HG02588 (cell line): ENCODE measurements at regions not wholly inside any gene's neighbourhood (a gene's known extent, or its start where the extent isn't known, plus 50 kb on each side); places are given as distances from the start of the nearest gene placed in this dataset.
"Not testable (repeated sequence)": the region's sequence is repeated elsewhere in the genome, so short reads cannot be mapped to it uniquely, and the experiment has no call there.

ENCODE experiments used
- ATAC-seq: cut with Tn5 transposase; IDR thresholded peaks from one replicate; pipeline ENCODE4 v1.9.1; 2021; ENCODE audit warnings: mild to moderate bottlenecking, moderate library complexity; ENCODE audit not compliant: unreplicated experiment

DNA sequence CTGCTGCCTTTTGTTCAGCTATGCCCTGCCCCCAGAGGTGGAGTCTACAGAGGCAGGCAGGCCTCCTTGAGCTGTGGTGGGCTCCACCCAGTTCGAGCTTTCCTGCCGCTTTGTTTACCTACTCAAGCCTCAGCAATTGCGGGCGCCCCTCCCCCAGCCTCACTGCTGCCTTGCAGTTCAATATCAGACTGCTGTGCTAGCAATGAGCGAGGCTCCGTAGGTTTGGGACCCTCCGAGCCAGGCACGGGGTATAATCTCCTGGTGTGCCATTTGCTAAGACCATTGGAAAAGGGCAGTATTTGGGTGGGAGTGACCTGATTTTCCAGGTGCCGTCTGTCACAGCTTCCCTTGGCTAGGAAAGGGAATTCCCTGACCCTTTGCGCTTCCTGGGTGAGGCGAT is 51.9 kb downstream of the DIPK2A start:
- not testable (repeated sequence) for ATAC-seq

- peak; percentile 89 for ATAC-seq
Observed at GRCh38 chr3:144028798-144029411, 57.3 kb downstream of the DIPK2A start.

DNA sequence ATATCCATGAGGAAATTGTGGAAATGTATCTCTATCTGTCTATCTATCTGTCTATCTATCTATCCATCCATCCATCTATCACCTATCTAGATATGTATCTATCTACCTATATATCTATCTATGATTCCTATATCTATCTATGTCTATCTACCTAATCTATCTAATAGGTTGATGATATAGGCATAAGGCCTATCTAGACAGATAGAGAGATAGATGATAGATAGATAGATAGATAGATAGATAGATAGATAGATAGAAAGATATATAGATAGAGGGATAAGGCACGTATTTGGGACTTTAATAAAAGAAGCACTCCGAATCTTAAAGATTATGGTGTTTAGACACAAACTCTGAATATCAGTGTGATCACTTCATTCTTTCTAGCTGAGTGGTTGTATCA is 58.1 kb downstream of the DIPK2A start:
- no peak for ATAC-seq

- no peak for ATAC-seq
Observed at GRCh38 chr3:144031938-144032337, 60.3 kb downstream of the DIPK2A start.

DNA sequence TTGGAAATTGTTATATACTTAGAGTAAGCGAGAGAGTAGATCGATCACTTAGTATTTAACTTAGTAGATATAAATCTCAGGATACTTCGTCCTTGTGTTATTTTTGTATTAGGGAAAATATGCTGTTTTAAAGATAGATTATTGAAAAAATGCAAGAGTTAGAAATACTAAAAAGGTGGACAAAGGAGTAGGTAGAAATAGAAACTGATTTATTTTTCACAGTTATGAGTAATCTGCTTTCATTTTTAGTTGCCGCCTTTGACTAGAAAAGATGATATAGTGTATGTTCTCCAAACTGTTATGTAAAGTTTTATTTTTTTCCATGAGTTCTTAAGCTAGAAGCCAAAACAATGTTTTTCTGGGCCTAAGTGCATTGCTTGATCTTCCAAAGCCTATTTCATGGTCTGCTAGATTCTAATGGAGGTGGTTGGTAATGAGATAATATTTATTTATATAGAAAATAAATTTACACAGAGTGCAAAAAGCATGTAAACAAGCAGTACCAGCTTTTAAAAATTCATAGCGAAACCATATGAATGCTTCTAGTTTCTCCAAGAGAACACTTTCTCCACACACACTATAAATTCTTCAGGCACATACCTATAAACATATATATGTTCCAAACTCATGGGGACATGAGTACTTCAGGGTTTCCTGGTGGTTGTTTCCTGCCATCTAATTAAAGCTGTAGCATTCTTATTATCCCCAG is 61.1 kb downstream of the DIPK2A start:
- ATAC-seq, result peak; percentile 70

DNA sequence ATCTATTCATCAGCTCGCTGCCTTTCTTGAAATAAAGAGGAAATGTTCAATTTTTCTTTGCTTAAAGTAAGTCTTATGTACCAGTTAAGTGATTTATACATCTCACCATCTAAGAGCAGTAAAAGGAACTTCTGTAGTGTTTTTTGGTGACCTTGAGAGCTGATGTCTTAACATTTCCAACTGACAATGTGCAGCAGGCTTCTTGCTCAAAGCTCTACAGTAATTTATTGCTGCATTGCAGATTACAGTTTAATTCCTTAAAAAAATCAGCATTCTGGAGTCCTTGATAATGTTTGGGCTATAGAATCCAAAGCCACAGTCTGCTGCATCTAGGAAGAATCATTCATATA is 61.6 kb downstream of the DIPK2A start:
- no peak for ATAC-seq

GRCh38 chr3:144033863-144034262 is 62.2 kb downstream of the DIPK2A start:
- ATAC-seq, result no peak

GRCh38 chr3:144034715-144035290 is 63.2 kb downstream of the DIPK2A start:
- no peak for ATAC-seq

DNA sequence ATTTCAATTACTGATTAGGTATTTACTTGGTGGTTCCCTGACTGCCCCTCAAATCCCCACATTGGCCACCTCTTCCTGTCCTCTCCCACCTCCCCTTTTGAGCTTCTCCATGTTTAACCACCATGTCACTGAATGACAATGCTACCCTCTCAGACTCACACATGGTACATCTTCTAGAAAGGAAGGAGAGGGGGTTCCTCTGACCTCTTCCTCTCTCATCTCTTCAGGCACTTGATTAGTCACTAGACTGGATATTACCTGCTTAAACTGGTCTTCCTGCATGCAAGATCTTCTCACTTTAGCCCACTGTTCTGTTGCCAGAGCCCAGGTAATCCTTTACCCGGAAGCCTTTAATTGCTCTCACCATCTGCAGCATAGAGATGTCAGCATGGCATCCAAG is 64.9 kb downstream of the DIPK2A start:
- no peak for ATAC-seq

DNA sequence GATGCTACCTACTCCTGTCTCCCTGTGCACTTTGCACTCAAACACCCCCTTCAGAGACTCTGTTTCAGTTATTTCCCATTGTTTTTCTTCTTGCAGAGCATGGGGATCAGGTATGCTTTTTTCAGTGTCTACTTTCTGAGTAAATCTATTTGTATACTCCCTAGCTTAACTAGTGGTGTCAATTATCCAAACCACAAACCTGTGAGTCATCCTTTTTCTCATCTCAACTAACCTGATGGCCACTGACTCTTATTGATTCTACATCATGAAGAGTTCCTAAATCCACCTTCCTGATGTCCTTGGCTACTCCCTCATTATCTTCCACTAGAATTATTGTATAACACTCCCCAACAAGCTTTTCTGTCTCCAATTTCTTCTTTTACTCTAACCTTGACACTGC is 68.0 kb downstream of the DIPK2A start:
- ATAC-seq, result no peak

DNA sequence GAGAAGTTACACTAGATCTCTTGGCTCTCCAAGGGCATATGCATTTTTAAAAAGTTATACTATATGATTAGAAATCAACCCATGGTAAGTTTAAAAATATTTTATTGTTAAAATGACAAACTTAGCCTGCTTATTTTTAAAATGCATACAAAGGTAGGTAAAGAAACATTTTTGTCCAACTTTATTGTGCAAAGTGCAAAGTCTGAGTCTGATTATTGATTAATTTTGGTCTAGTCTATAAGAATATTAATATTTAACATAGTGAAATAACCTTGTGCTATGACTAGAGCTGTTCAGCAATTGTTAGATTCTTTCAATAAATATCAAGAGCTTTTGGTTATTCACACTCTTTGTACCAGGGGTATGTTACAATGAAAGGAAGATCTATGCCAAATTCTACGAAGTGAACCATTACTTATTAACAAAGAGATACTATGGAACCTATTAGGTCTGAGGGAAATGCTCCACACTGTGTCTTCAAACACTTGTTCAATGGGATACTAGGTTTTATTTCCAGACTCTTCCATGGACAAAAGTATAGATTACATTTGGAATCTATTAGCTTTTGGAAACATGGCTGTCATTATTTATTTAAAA is 70.4 kb downstream of the DIPK2A start:
- no peak for ATAC-seq

DNA sequence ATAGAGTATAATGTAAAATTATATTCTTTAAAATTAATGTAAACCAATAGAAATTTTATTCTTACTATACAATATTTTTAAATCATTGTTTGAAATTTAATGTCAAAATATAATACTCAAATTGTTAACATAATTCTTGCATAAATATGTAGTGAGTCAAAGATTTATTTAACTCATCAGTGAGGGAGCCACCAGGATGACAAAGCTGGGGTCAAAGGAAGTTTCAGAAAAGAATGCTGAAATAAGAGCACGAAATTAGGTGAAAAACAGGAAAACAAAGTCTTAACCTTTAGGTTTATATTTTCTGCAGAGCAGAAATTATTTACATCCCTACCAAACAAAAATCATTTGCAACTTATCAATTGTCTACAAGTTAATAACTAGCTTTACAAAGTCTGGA is 74.1 kb downstream of the DIPK2A start:
- no peak for ATAC-seq

DNA sequence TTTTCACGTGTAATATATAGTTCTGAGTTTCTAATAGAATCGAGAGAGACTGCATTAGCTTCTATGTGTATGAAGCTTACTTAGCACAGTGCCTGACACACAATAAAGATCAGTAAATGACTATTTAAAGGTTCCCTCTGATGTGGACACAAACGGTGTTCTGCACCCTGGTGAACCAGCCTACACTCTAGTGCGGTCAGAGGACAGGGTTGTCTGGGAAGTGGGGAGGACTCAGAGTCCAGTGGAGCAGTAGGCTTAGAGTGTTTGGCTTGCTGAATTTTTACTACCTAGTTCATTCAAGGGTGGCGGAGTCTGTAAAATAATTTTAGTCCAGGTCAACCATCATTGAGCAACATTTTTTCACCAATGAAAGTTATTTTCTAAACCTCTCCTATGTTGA is 77.8 kb downstream of the DIPK2A start:
- ATAC-seq, result no peak

GRCh38 chr3:144051211-144051610 is 79.6 kb downstream of the DIPK2A start:
- ATAC-seq, result no peak

DNA sequence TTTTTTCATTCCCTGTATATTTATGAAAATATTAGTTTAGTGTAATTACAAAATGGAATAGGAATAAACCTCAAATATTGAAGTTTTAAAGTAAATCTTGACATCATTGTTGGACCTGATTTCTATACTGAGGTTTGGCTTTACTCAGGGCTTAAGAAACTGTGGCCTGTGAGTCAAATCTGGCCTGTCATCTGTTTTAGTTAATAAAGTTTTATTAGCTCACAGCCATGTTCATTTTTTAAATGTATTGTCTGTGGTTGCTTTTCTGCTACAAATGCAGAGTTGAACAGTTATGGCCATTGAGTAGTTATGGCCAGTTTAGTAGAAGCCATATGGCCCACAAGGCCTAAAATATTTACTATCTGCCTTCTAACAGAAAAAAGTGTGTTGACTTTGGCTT is 80.7 kb downstream of the DIPK2A start:
- no peak for ATAC-seq

DNA sequence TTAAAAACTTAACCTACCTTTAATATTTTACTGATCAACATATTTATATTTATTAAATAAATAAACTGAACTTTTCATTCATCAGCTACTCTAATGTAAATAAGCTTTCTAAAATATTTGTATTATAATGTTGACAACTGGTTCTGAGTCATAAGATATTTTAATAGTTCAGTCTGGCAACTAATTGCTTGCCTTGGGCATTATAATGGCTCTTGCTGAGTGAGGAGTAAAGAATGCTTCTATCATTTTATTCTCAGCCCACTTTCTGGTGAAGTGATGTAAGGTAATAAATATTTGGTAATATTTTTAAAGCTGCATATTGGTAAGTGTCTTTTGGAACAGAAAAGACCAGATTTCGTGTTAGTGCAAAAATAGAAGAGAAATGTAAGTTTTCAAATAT is 81.5 kb downstream of the DIPK2A start:
- ATAC-seq, result no peak

GRCh38 chr3:144054766-144055165 is 83.1 kb downstream of the DIPK2A start:
- no peak for ATAC-seq

DNA sequence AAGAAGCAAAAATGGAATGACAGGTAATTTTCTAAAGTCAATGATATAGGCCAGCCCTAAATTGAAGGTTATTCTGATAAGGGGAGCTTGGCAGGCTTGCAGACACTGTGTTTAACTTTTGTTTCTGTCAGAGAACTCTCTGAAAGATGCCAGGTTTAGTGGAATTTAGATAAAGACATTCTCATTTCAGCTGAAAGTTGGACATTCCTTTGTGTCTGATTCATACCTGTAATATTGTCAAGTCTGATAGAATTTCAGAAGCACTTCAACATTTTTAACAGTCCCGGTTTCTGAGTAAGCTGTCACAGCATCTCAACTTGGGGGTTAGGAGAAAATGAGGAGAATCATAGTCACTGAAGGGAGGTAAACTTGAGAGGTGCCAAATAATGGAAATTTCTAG is 84.0 kb downstream of the DIPK2A start:
- ATAC-seq, result no peak

DNA sequence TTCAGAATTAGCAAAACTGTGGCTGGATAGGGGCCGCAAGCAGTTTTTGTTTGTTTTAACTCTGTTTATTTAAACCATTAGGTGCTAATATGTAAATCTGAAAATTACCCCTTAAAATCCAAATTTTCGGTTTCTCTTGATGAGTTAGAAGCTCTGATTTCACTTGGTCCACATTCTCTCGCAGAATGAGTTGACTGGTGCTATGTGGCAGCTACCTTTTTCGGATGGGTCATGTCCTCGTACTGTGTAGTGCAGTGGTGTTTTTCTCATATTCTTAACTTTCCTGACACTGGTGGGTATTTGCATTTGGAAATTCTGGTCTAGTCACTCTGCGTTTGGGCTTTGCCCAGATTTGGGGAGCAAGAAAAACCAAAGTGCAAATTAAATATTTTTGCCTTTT is 87.1 kb downstream of the DIPK2A start:
- no peak for ATAC-seq

- ATAC-seq, result no peak
Observed at GRCh38 chr3:144059481-144059880, 87.9 kb downstream of the DIPK2A start.

- ATAC-seq, result no peak
Observed at GRCh38 chr3:144060881-144061280, 89.3 kb downstream of the DIPK2A start.

- ATAC-seq, result no peak
Observed at GRCh38 chr3:144063306-144063705, 91.7 kb downstream of the DIPK2A start.
